Nephron (organoid): ENCODE measurements at regions not wholly inside any gene's neighbourhood (a gene's known extent, or its start where the extent isn't known, plus 50 kb on each side); places are given as distances from the start of the nearest gene placed in this dataset.

ENCODE experiments used
- H3K27ac Mint-ChIP-seq, 3 experiments: 2 replicates each; pipeline ENCODE4 v1.8.0; 2020; ENCODE audit warnings: mixed read lengths in 3 of 3, mild to moderate bottlenecking in 2 of 3, moderate library complexity in 1 of 3
- H3K27me3 Mint-ChIP-seq: 2 replicates; pipeline ENCODE4 v1.8.0; 2021; ENCODE audit warnings: low read depth, mild to moderate bottlenecking, moderate library complexity, mixed read lengths
- H3K36me3 Mint-ChIP-seq: 2 replicates; pipeline ENCODE4 v1.8.0; 2020; ENCODE audit warnings: low read depth, mixed read lengths
- H3K4me1 Mint-ChIP-seq: 2 replicates; pipeline ENCODE4 v1.8.0; 2020; ENCODE audit warnings: mixed read lengths
- H3K4me3 Mint-ChIP-seq, 3 experiments: 2 replicates each; pipeline ENCODE4 v1.8.0; 2020; ENCODE audit warnings: mild to moderate bottlenecking in 3 of 3, mixed read lengths in 3 of 3, moderate library complexity in 2 of 3
- H3K9me3 Mint-ChIP-seq: 2 replicates; pipeline ENCODE4 v1.8.0; 2020; ENCODE audit warnings: mixed read lengths
- CTCF ChIP-seq, 3 experiments: fragments of 200-600 bp; sonication (generic); IDR thresholded peaks; one replicate each; pipeline ENCODE4 v1.5.0; 2021; ENCODE audit warnings: antibody characterized with exemption in 3 of 3; ENCODE audit not compliant: unreplicated experiment in 3 of 3

DNA sequence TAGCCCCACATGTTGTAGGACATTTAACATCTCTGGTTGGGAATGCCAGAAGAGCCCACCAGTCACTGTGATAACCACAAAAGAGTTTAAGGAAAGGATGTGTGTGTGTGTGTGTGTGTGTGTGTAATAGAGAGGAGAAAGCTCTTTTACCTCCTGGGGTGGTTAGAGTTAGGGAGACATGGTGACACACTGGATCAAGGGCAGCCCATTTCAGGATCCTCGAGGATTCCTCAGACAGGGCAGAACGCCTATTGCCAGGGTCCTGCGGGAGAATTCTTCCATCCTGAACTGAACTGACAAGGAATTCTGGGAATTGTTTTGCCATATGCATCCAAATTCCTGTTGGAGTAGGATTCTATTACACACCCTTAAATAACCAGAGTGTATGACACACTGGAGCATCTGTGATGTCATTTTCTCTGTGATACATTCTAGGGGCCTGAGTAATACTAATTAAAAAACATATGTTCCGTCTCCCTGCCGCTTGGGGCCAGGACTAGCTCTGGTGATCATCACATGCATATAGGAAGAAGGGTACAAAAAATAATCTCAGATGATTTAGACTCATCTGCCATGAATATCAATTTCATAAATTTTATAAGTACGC lies 156.4 kb upstream of the MMADHC start:
- TF ChIP-seq CTCF (IDR thresholded peaks at IDR 0.05; ENCODE audit: unreplicated experiment in 3 of 3) = no peak
- Mint-ChIP-seq H3K27me3 (no peaks in the 10 kb centered on the region), H3K4me3 (peak overlapping the region in 1 of 3 experiments; percentile 32), H3K36me3 (no peaks in the 10 kb centered on the region), H3K4me1 (peaks cover 36% of the 10 kb centered on the region), H3K9me3 (no peaks in the 10 kb centered on the region), H3K27ac (peak overlapping the region; percentile 11 to 62 (median 37))

- peaks cover 6% of the 10 kb centered on the region for H3K9me3 Mint-ChIP-seq
- H3K27me3 Mint-ChIP-seq = no peaks in the 10 kb centered on the region
- H3K36me3 Mint-ChIP-seq = no peaks in the 10 kb centered on the region
- no peak for TF ChIP-seq CTCF (IDR thresholded peaks at IDR 0.05; ENCODE audit: unreplicated experiment in 3 of 3)
- H3K4me3 Mint-ChIP-seq = no peak overlapping the region
- peak overlapping the region in 2 of 3 experiments; percentile 26 for H3K27ac Mint-ChIP-seq
- peaks cover 42% of the 10 kb centered on the region for H3K4me1 Mint-ChIP-seq
Observed at GRCh38 chr2:149741646-149742045, 154.1 kb upstream of the MMADHC start.

DNA sequence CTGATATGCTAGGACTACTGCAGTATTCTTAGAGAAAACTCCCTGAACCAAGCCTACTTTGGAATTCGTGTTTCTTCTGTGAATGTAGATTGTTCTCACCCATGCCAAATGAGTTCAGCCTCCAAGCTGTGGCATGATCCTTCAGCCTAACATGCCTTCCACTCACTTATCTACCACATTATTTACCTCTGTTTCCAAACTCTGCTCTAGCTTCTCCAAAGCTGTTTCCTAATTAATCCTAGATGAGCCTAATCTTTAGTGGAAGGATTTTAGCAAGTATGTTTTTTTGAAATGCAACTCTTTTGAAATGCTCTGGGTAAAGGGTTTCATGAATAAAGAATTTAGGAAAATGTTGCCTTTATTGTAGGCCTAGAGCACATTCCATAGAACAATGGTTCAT lies 152.9 kb upstream of the MMADHC start:
- TF ChIP-seq CTCF (IDR thresholded peaks at IDR 0.05; ENCODE audit: unreplicated experiment in 3 of 3) = no peak
- Mint-ChIP-seq H3K27me3 (no peaks in the 10 kb centered on the region), H3K36me3 (no peaks in the 10 kb centered on the region), H3K4me3 (no peak overlapping the region), H3K27ac (no peak overlapping the region), H3K4me1 (peaks cover 40% of the 10 kb centered on the region), H3K9me3 (peaks cover 12% of the 10 kb centered on the region)

GRCh38 chr2:149739883-149740265 lies 152.3 kb upstream of the MMADHC start:
- no peaks in the 10 kb centered on the region for H3K36me3 Mint-ChIP-seq
- no peak for TF ChIP-seq CTCF (IDR thresholded peaks at IDR 0.05; ENCODE audit: unreplicated experiment in 3 of 3)
- H3K27ac Mint-ChIP-seq = peak overlapping the region in 1 of 3 experiments; percentile 18
- H3K4me3 Mint-ChIP-seq = no peak overlapping the region
- H3K4me1 Mint-ChIP-seq = peaks cover 40% of the 10 kb centered on the region
- H3K9me3 Mint-ChIP-seq = peaks cover 14% of the 10 kb centered on the region
- H3K27me3 Mint-ChIP-seq = no peaks in the 10 kb centered on the region

DNA sequence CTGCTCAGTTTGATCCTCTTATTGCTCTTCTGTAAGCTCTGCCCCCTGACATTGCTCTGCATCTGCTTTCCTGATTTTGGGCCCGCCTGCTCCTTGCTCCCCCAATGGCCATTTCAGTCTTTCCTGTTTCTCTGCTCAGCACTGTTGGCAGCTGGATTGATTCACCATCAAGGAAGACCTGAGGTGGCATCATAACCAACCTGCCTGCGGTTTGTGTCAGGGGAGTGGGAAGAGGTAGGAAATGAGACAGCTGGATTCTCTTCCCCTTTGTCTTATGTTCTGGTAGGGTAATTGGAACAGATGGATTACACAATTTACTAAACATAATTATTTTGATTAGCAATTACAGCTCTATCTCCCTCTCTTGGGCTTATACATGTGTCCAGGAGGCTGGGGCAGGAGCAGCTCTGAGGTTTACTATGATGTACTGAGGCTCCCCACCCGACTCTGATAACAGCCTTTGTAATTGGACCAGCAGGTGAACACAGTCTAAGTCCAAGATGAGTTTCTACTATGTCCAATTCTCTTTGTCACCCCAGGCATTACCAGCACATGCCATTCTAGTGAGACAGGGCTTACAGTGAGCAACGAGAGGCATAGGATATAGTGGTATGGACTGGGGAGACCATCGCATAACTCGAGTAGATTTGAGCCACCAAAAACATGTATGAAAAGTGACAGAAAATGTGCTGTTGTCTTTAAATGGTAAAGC lies 151.8 kb upstream of the MMADHC start:
- peak overlapping the region; percentile 18 to 33 (median 27) for H3K27ac Mint-ChIP-seq
- no peaks in the 10 kb centered on the region for H3K27me3 Mint-ChIP-seq
- TF ChIP-seq CTCF (IDR thresholded peaks at IDR 0.05; ENCODE audit: unreplicated experiment in 3 of 3) = no peak
- no peak overlapping the region for H3K4me3 Mint-ChIP-seq
- H3K9me3 Mint-ChIP-seq = peaks cover 14% of the 10 kb centered on the region
- H3K36me3 Mint-ChIP-seq = no peaks in the 10 kb centered on the region
- H3K4me1 Mint-ChIP-seq = peaks cover 40% of the 10 kb centered on the region

- H3K27me3 Mint-ChIP-seq = no peaks in the 10 kb centered on the region
- no peaks in the 10 kb centered on the region for H3K36me3 Mint-ChIP-seq
- TF ChIP-seq CTCF (IDR thresholded peaks at IDR 0.05; ENCODE audit: unreplicated experiment in 3 of 3) = no peak
- no peak overlapping the region for H3K4me3 Mint-ChIP-seq
- peak overlapping the region; percentile 18 to 33 (median 27) for H3K27ac Mint-ChIP-seq
- H3K4me1 Mint-ChIP-seq = peaks cover 40% of the 10 kb centered on the region
- peaks cover 14% of the 10 kb centered on the region for H3K9me3 Mint-ChIP-seq
Observed at GRCh38 chr2:149738767-149739166, 151.2 kb upstream of the MMADHC start.
